ENCODE measurements at regions not wholly inside any gene's neighbourhood (a gene's known extent, or its start where the extent isn't known, plus 50 kb on each side); places are given as distances from the start of the nearest gene placed in this dataset.
A peak's percentile ranks its signal among the peaks of the same experiment; 100 is the strongest.

DNA sequence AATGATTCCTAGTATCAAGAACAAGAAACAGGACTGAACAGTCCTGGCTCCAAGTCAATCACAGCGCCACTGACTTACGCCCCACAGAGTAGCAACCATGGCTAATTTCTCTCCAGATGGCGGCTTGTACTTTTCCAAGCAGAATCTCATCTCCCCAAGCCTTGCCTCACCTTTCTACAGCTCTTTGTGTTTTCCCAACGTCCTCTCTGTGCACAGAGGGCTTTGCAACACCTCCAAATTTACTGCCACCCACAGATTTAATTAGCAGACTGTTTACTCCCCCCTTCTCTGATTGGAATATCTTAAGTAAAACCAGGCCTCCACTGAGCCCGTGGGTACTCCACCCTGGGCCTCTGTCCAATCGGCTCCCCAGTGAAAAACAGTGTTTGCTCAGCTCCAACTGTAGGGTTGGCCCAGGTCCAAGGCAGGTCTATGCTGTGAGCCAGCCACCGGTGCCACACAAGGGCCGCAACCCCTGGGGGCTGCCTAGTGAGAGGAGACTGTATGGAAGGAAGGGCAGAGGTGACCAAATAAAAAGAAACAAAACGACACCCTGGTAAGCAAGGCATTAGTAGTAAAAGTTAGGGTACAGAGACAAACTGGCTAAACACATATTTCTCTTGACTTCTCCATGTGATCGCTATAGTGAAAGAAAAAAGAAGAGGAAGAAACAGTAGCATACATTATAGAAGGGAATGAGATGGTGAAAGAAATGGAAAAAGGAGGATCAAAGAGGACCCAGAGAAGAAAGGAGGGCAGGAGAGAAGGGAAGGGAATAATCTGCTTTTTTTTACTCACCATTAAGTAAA, 128.4 kb upstream of the SOD1 start:
- TF ChIP-seq GATA3 (IDR thresholded peaks at IDR 0.05; ENCODE audit: low read depth, low read length) (no peak), GATA2 (IDR thresholded peaks at IDR 0.05; ENCODE audit: low read depth, low read length) (peak; percentile 44)

DNA sequence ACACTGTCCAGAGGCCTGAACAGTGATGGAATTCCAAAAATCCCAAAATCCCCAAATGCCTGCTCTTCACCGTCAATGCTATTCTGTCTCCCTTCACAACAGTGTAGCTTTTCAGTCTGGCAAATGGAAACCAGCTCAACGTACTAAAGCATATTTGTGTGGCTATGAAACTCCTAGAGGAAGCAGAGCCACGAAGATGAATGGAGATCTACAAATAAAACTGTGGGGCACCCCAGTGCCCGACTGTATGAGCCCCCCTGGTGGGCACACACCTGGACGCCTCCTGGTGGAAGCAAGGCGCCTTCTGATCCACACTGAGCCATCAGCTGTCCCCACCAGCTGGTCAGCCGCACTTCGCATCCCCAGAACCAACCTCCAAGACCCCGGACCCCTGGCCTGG, 129.1 kb upstream of the SOD1 start:
- TF ChIP-seq GATA3 (IDR thresholded peaks at IDR 0.05; ENCODE audit: low read depth, low read length) (no peak), GATA2 (IDR thresholded peaks at IDR 0.05; ENCODE audit: low read depth, low read length) (no peak)

DNA sequence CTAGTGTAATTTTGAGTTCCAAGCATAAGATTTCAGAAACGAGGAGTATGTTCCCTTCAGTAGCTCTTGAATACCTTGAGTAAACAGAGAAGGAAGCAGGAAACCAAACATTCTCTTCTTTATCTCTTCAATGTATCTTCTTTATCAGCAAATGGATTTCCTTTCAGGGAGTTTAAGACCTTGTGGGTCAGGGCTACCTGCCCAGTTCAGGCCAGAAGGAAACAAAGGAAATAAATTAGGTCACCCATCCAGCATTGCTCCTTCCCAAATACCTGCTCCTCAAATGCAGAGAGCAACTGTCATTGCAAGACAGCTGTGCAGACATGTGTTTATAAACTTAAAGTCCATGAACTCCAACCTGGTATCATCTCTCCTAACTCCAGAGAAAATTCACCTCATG, 130.1 kb upstream of the SOD1 start:
- TF ChIP-seq GATA3 (IDR thresholded peaks at IDR 0.05; ENCODE audit: low read depth, low read length) = no peak
- no peak for TF ChIP-seq GATA2 (IDR thresholded peaks at IDR 0.05; ENCODE audit: low read depth, low read length)

DNA sequence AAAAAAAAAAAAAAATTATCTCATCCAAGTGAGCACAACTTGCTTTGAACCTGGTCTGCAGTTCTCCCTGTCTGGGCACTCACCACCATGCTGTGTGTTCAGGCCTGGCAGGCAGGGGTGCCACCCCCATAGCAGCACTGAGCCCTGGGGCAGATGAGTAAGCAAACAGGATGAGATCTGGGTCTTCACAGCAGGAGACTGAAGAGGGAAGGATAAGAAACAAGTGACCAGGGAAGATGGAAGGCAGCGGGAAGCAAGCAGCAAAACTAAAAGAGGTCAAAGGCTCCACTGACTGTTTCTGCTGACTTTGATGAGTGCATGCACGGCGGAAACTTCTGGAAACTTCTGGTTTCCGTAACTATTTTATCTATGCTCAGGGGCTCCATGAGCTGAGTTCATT, 133.5 kb upstream of the SOD1 start:
- no peak for TF ChIP-seq GATA2 (IDR thresholded peaks at IDR 0.05; ENCODE audit: low read depth, low read length)
- TF ChIP-seq GATA3 (IDR thresholded peaks at IDR 0.05; ENCODE audit: low read depth, low read length) = no peak

DNA sequence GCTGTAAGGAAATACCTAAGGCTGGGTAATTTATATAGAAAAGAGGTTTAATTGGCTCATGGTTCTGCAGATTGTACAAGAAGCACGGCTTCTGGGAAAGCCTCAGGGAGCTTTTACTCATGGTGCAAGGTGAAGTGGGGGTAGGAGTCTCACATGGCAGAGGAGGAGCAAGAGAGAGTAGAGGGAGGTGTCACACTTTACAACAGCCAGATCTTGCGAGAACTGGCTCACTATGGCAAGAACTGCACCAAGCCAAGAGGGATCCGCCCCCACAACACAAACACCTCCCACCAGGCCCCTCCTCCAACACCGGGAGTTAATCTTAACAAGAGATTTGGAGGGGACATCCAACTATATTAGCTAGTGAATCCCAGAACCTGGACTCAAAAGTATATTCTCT, 135.4 kb upstream of the SOD1 start:
- TF ChIP-seq GATA3 (IDR thresholded peaks at IDR 0.05; ENCODE audit: low read depth, low read length) (no peak), GATA2 (IDR thresholded peaks at IDR 0.05; ENCODE audit: low read depth, low read length) (no peak)

GRCh38 chr21:31521515-31521914, 138.0 kb upstream of the SOD1 start:
- TF ChIP-seq GATA3 (IDR thresholded peaks at IDR 0.05; ENCODE audit: low read depth, low read length) = no peak
- TF ChIP-seq GATA2 (IDR thresholded peaks at IDR 0.05; ENCODE audit: low read depth, low read length) = no peak

GRCh38 chr21:31520561-31521098, 138.9 kb upstream of the SOD1 start:
- no peak for TF ChIP-seq GATA2 (IDR thresholded peaks at IDR 0.05; ENCODE audit: low read depth, low read length)
- no peak for TF ChIP-seq GATA3 (IDR thresholded peaks at IDR 0.05; ENCODE audit: low read depth, low read length)

GRCh38 chr21:31518580-31518979, 140.9 kb upstream of the SOD1 start:
- TF ChIP-seq GATA3 (IDR thresholded peaks at IDR 0.05; ENCODE audit: low read depth, low read length) = no peak
- no peak for TF ChIP-seq GATA2 (IDR thresholded peaks at IDR 0.05; ENCODE audit: low read depth, low read length)

DNA sequence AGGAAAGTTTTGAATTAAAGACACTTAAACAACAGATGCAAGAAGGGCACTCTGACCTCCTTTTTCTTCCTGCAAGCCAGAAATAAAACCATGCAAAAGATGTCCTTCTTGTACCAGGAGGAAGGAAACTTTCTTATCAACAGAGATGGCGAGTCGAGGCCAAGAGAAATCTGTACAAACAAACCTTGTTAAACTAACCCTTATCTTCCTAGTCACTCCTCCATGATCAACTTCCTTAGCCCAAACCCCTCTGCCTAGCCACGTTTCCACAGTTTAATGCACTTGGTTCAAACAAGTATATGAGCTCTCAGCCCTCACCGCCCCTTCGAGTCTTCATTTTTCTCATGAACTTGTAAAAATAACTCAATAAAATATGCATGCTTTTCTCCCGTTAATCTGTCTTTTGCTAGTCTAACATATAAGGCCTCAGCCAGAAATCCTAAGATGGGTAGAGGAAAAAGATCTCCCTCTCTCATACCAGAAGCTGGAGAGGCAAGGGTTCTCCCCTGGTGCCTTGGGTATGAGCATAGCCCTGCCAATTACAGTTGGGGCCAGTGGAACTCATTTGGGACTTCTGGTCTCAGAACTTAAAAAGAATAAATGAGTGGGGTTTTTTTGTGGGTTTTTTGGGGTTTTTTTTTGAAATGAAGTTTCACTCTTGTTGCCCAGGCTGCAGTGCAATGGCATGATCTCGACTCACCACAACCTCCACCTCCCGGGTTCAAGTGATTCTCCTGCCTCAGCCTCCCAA, 141.7 kb upstream of the SOD1 start:
- no peak for TF ChIP-seq GATA3 (IDR thresholded peaks at IDR 0.05; ENCODE audit: low read depth, low read length)
- no peak for TF ChIP-seq GATA2 (IDR thresholded peaks at IDR 0.05; ENCODE audit: low read depth, low read length)

- TF ChIP-seq GATA2 (IDR thresholded peaks at IDR 0.05; ENCODE audit: low read depth, low read length) = no peak
These were observed 144.2 kb upstream of the SOD1 start for GRCh38 chr21:31515253-31515652.

GRCh38 chr21:31514598-31514997, 144.9 kb upstream of the SOD1 start:
- TF ChIP-seq GATA3 (IDR thresholded peaks at IDR 0.05; ENCODE audit: low read depth, low read length) = peak; percentile 60
- TF ChIP-seq GATA2 (IDR thresholded peaks at IDR 0.05; ENCODE audit: low read depth, low read length) = peak; percentile 91

- TF ChIP-seq GATA3 (IDR thresholded peaks at IDR 0.05; ENCODE audit: low read depth, low read length) = no peak
- TF ChIP-seq GATA2 (IDR thresholded peaks at IDR 0.05; ENCODE audit: low read depth, low read length) = no peak
These were observed 148.2 kb upstream of the SOD1 start for GRCh38 chr21:31511258-31511657.

DNA sequence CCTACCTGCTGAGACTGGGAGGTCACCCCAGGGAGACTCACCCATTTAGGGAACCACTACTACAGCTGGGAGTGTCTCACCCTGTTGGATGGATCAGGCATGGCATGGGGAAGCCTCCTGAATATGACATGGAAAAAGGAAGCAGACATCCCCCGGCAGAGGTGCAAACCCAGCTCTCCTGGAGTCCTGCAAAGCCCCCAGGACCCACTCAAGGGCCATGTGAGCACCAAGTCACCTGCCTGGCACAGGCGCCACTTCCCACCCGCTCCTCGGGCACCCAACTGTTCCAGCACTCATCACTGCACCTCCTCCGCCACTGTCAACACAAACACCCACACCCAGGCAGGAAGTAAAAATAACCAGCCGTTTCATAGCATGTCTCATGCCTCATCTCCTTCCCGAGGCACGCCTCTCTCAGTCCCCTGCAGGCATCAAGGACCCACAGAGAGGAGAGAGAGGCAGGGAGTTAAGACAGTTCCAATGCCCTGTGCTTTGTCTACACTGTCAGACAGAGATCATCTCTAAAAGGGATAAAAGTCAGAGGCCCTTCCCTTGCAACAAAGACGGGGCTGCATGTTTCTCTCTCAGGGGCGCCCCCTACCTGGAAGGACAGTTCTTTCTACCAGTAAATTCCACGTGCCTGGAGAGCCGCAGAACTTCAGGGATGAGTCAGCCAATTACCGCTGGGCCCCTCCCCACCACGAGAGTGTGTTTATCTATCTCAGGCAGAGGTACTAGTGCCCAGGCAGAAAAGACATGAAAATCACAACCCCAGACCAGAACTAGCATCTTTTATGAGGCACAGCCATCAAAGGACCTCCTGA, 150.1 kb upstream of the SOD1 start:
- TF ChIP-seq GATA3 (IDR thresholded peaks at IDR 0.05; ENCODE audit: low read depth, low read length) = no peak
- TF ChIP-seq GATA2 (IDR thresholded peaks at IDR 0.05; ENCODE audit: low read depth, low read length) = no peak

DNA sequence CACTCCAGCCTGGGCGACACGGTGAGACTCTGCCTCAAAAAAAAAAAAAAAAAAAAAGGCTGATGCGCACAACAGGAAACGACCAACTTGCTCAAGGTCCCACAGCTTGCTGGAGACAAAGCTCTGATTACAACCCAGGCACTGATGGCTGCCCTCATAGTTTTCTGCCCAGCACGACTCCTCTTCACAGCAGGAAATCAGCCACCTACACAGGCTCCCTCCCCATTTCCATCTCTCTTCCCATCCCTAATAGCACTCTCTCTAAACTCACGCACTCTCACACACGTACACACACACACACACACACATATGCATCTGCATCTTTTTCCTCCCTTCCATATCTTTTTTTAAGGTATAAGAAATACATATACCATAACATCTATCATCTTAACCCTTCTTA, 153.5 kb upstream of the SOD1 start:
- no peak for TF ChIP-seq GATA3 (IDR thresholded peaks at IDR 0.05; ENCODE audit: low read depth, low read length)
- TF ChIP-seq GATA2 (IDR thresholded peaks at IDR 0.05; ENCODE audit: low read depth, low read length) = no peak

Data from SH-SY5Y (cell line).